K562 (cell line): ENCODE measurements at regions not wholly inside any gene's neighbourhood (a gene's known extent, or its start where the extent isn't known, plus 50 kb on each side); places are given as distances from the start of the nearest gene placed in this dataset.

ENCODE experiments used
- ATAC-seq: fragments of 200-7000 bp; cut with Tn5 transposase; 3 replicates; pipeline ENCODE4 v1.9.1; 2020; ENCODE audit warnings: moderate library complexity
- BruUV-seq: library from RNA; stranded (reverse); fragments of 400-500 nt; replicated peaks from 2 replicates; lab custom pipeline; 2021; lab: Mats Ljungman, UMichigan
- CTCF ChIA-PET: fragments of 300-600 bp; formaldehyde crosslinking; extraction: SDS; loops from one replicate; lab custom pipeline; 2021; ENCODE audit warnings: low intra/inter-chr PET ratio; lab: Yijun Ruan, JAX
- POLR2A ChIA-PET: fragments of 300-600, 350-650 bp; sonication (Branson Sonifier 250); formaldehyde crosslinking; extraction: SDS; loops from one replicate; lab custom pipeline; 2021; ENCODE audit warnings: antibody characterized with exemption, inconsistent platforms; lab: Yijun Ruan, JAX
- DNase-seq, 4 experiments: peaks; one replicate each; pipeline versions ENCODE4 v3.0.0 to v3.0.0-alpha.2; 2011 to 2018; ENCODE audit warnings: low spot score in 3 of 4, mixed read lengths in 3 of 4; ENCODE audit errors: extremely low read depth in 1 of 4
- FAIRE-seq: peaks from 2 replicates; lab custom pipeline; 2011; peaks lifted over from hg19 to GRCh38; lab: Jason Lieb, UNC
- H2AFZ ChIP-seq: 2 replicates; pipeline ENCODE4 v1.6.0; 2011; ENCODE audit warnings: low read depth, low read length, control low read depth, inconsistent platforms
- H3K27ac ChIP-seq: fragments of 200-600 bp; 3 replicates; pipeline ENCODE4 v1.8.0; 2011; ENCODE audit warnings: low read depth, mild to moderate bottlenecking, control low read depth, inconsistent platforms, low read length, moderate library complexity, mixed read lengths; ENCODE audit errors: extremely low read depth
- H3K27me3 ChIP-seq, 2 experiments: fragments of 300-600 bp in 1 of 2; 2 replicates in 1 of 2; 3 replicates in 1 of 2; pipeline versions ENCODE4 v1.6.0 to v1.8.0; 2011; ENCODE audit warnings: inconsistent platforms in 2 of 2, low read length in 2 of 2, mild to moderate bottlenecking in 1 of 2, mixed read lengths in 1 of 2, moderate library complexity in 1 of 2; ENCODE audit not compliant: control insufficient read depth in 2 of 2, insufficient read depth in 2 of 2
- H3K36me3 ChIP-seq: fragments of 300-600 bp; 3 replicates; pipeline ENCODE4 v1.8.0; 2011; ENCODE audit warnings: mild to moderate bottlenecking, low read length, inconsistent platforms; ENCODE audit not compliant: control insufficient read depth, insufficient read depth
- H3K4me1 ChIP-seq, 2 experiments: fragments of 200-600 bp in 1 of 2; replicated peaks in 1 of 2; 2 replicates in 1 of 2; 3 replicates in 1 of 2; pipeline versions ENCODE4 v1.5.1 to v1.8.0; 2011; ENCODE audit warnings: inconsistent platforms in 2 of 2, low read length in 2 of 2, mild to moderate bottlenecking in 1 of 2, mixed read lengths in 1 of 2, moderate library complexity in 1 of 2; ENCODE audit not compliant: control insufficient read depth in 2 of 2, insufficient read depth in 2 of 2
- H3K4me2 ChIP-seq: 2 replicates; pipeline ENCODE4 v1.6.1; 2011; ENCODE audit warnings: low read length, control low read depth, inconsistent platforms, mixed read lengths; ENCODE audit not compliant: insufficient read depth
- H3K4me3 ChIP-seq: fragments of 200-600 bp; sonication (generic), shearing (Covaris generic); 2 replicates; pipeline ENCODE4 v1.5.1; 2016; ENCODE audit warnings: control low read depth, inconsistent platforms
- H3K79me2 ChIP-seq: fragments of 200-600 bp; 3 replicates; pipeline ENCODE4 v1.8.0; 2011; ENCODE audit warnings: low read length, inconsistent platforms; ENCODE audit not compliant: control insufficient read depth, insufficient read depth
- H3K9ac ChIP-seq, 2 experiments: 2 replicates each; pipeline versions ENCODE4 v1.6.0 to v1.6.1; 2011; ENCODE audit warnings: low read depth in 2 of 2, low read length in 2 of 2, control low read depth in 1 of 2, inconsistent platforms in 1 of 2, mild to moderate bottlenecking in 1 of 2, mixed read lengths in 1 of 2; ENCODE audit not compliant: insufficient read depth in 1 of 2
- H3K9me1 ChIP-seq: one replicate; pipeline ENCODE4 v1.6.0; 2011; ENCODE audit warnings: inconsistent platforms, mild to moderate bottlenecking, low read length, moderate library complexity; ENCODE audit not compliant: control insufficient read depth, insufficient read depth
- H3K9me3 ChIP-seq: replicated peaks from 2 replicates; pipeline ENCODE4 v1.5.1; 2011; ENCODE audit warnings: low read depth, low read length, inconsistent platforms; ENCODE audit not compliant: control insufficient read depth, insufficient read depth
- H4K20me1 ChIP-seq: replicated peaks from 2 replicates; pipeline ENCODE4 v1.6.1; 2011; ENCODE audit warnings: low read length, inconsistent platforms, mixed read lengths; ENCODE audit not compliant: control insufficient read depth, insufficient read depth
- HEY1 ChIP-seq: fragments of 250-450 bp; sonication (Bioruptor Pico); IDR thresholded peaks from 2 replicates; pipeline ENCODE4 v1.5.0; 2020; ENCODE audit warnings: mild to moderate bottlenecking, moderate library complexity, borderline replicate concordance
- HMG20B ChIP-seq: fragments of 250-450 bp; sonication (Bioruptor Pico); IDR thresholded peaks from 2 replicates; pipeline ENCODE4 v1.5.0; 2021; ENCODE audit warnings: mild to moderate bottlenecking
- KAT8 ChIP-seq: fragments of 450-650 bp; IDR thresholded peaks from 2 replicates; pipeline ENCODE4 v1.6.1; 2016; ENCODE audit warnings: low read depth, mild to moderate bottlenecking
- KDM2B ChIP-seq: fragments of 250-450 bp; sonication (Bioruptor Pico); IDR thresholded peaks from 2 replicates; pipeline ENCODE4 v1.8.0; 2021; ENCODE audit warnings: mild to moderate bottlenecking, moderate library complexity
- LEF1 ChIP-seq: fragments of 450-650 bp; IDR thresholded peaks from 2 replicates; pipeline ENCODE4 v1.6.1; 2016; ENCODE audit warnings: mild to moderate bottlenecking
- MED1 ChIP-seq: sonication (generic); formaldehyde crosslinking; IDR thresholded peaks from 2 replicates; pipeline ENCODE4 v1.8.1; 2023; ENCODE audit warnings: missing genetic modification reagents, borderline replicate concordance
- MEF2A ChIP-seq: IDR thresholded peaks from 2 replicates; pipeline ENCODE4 v1.6.1; 2011; ENCODE audit warnings: low read depth, mild to moderate bottlenecking, low read length, moderate library complexity; ENCODE audit not compliant: control insufficient read depth
- MTA2 ChIP-seq: fragments of 450-650 bp; IDR thresholded peaks from 2 replicates; pipeline ENCODE4 v1.6.1; 2016; ENCODE audit warnings: low read depth
- TEAD2 ChIP-seq: fragments of 450-650 bp; IDR thresholded peaks from 2 replicates; pipeline ENCODE4 v1.6.1; 2016; ENCODE audit warnings: missing genetic modification characterization, control low read depth, missing compliant biosample characterization
- THRAP3 ChIP-seq: fragments of 450-650 bp; IDR thresholded peaks from 2 replicates; pipeline ENCODE4 v1.6.1; 2016; ENCODE audit warnings: mild to moderate bottlenecking, inconsistent platforms, borderline replicate concordance
- ZNF507 ChIP-seq: conservative IDR thresholded peaks from 2 replicates; pipeline ENCODE4 v1.6.1; 2017; ENCODE audit warnings: missing genetic modification characterization, missing compliant biosample characterization
- ZNF584 ChIP-seq: fragments of 200-800 bp; sonication (Bioruptor generic); IDR thresholded peaks from 2 replicates; pipeline ENCODE4 v1.6.1; 2016; ENCODE audit warnings: low read depth, mild to moderate bottlenecking, missing genetic modification characterization, missing compliant biosample characterization
- ZNF695 ChIP-seq: fragments of 450-650 bp; formaldehyde crosslinking; IDR thresholded peaks from 2 replicates; pipeline ENCODE4 v1.4.0; 2020; ENCODE audit warnings: mild to moderate bottlenecking, moderate library complexity
- ZNF699 ChIP-seq: fragments of 250-450 bp; sonication (Bioruptor Pico); IDR thresholded peaks from 2 replicates; pipeline ENCODE4 v1.8.0; 2021; ENCODE audit warnings: mild to moderate bottlenecking, moderate library complexity; ENCODE audit not compliant: insufficient replicate concordance
- WGBS: fragments of 100-300 bp; shearing (Covaris generic); methylation state at CpG from one replicate; pipeline ENCODE4 v1.1.6; 2016; ENCODE audit warnings: low coverage, mixed read lengths; ENCODE audit not compliant: insufficient coverage; ENCODE audit errors: missing lambda C conversion rate; 5-methylcytosine and 5-hydroxymethylcytosine counted together
- in situ Hi-C: fragments of 300-500 bp; cut with MboI; formaldehyde crosslinking; loops from 4 replicates; pipeline ENCODE4 v1.15.0; 2018; ENCODE audit warnings: inconsistent platforms, mixed read lengths
- intact Hi-C: fragments of 100-400 bp; cut with micrococcal nuclease; formaldehyde crosslinking; loops from 2 replicates; pipeline ENCODE4 v1.14.2; 2022
- TF ChIP-seq, protein P1 (sequence below): IDR thresholded peaks from 2 replicates; pipeline ENCODE4 v1.6.1; 2016; ENCODE audit warnings: missing genetic modification characterization, missing compliant biosample characterization
- TF ChIP-seq, protein P2 (sequence below): fragments of 450-650 bp; IDR thresholded peaks from 2 replicates; pipeline ENCODE4 v1.6.1; 2016; ENCODE audit warnings: borderline replicate concordance

DNA sequence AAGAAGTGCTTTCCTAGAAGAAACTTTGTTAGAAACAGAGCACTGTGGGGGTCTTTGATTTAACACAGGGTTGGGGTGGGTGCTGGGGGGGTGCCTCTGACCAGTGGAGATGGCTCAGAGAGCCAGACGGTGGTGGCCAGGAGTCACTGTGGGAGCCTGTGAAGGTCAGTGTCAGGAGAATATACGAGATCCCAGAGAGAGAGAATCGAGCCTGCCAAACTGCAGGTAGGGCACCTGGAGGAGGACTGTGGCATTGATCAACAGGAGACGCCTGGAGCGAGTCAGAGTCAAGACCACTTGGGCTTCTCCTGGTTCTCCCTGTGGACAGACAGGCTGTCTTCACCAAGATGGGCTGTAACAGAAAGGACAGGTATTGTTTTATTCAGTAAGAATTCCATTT lies 136.5 kb upstream of the TWIST2 start:
- no TSS peak for BruUV-seq
- H3K27ac ChIP-seq: no peak overlapping the region

DNA sequence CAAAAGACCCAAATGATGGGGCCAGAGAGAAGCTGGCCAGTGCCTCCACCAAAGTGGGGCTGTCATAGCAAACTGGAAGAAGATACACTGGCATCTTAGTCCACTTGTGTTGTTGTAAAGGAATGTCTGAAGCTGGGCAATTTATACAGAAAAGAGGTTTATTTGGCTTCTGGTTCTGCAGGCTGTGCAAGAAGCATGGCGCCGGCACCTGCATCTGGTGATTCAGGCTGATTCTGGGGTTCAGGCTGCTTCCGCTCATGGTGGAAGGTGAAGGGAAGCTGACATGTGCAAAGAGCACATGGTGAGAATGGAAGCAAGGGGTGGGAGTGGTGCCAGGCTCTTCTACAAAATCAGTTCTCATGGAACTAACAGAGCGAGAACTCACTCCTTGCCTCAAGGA lies 135.9 kb upstream of the TWIST2 start:
- ATAC-seq (no peak), DNase-seq (no peak), FAIRE-seq (no peak)
- no TSS peak for BruUV-seq
- Histone ChIP-seq H3K36me3 (no peaks in the 10 kb centered on the region), H3K79me2 (no peaks in the 10 kb centered on the region), H2AFZ (no peak overlapping the region), H3K9me1 (no peaks in the 10 kb centered on the region), H3K4me1 (no peaks in the 10 kb centered on the region), H3K9me3 (no peaks in the 10 kb centered on the region), H3K4me2 (no peak overlapping the region), H3K27me3 (peaks cover 0 to 6% of the 10 kb centered on the region in 2 experiments; a peak in 1 of 5 replicates), H3K27ac (no peak overlapping the region), H4K20me1 (no peaks in the 10 kb centered on the region), H3K9ac (no peak overlapping the region), H3K4me3 (no peak overlapping the region)
- 0% methylated on average over 4 of the region's 4 CpGs for WGBS
- ChIA-PET POLR2A (no interaction called here), CTCF (no interaction called here)
- in situ Hi-C loops (no loop called here), intact Hi-C loops (no loop called here)
- TF ChIP-seq, protein P1, sequence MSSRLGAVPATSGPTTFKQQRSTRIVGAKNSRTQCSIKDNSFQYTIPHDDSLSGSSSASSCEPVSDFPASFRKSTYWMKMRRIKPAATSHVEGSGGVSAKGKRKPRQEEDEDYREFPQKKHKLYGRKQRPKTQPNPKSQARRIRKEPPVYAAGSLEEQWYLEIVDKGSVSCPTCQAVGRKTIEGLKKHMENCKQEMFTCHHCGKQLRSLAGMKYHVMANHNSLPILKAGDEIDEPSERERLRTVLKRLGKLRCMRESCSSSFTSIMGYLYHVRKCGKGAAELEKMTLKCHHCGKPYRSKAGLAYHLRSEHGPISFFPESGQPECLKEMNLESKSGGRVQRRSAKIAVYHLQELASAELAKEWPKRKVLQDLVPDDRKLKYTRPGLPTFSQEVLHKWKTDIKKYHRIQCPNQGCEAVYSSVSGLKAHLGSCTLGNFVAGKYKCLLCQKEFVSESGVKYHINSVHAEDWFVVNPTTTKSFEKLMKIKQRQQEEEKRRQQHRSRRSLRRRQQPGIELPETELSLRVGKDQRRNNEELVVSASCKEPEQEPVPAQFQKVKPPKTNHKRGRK (tag): no peak
- TF ChIP-seq MTA2 (no peak), ZNF507 (tag) (no peak), TEAD2 (tag) (no peak), THRAP3 (no peak), ZNF584 (no peak), KDM2B (CRISPR knock-in tag) (no peak), HEY1 (no peak), MEF2A (no peak), KAT8 (no peak), HMG20B (CRISPR knock-in tag) (no peak), ZNF699 (CRISPR knock-in tag) (no peak)
- TF ChIP-seq, protein P2, sequence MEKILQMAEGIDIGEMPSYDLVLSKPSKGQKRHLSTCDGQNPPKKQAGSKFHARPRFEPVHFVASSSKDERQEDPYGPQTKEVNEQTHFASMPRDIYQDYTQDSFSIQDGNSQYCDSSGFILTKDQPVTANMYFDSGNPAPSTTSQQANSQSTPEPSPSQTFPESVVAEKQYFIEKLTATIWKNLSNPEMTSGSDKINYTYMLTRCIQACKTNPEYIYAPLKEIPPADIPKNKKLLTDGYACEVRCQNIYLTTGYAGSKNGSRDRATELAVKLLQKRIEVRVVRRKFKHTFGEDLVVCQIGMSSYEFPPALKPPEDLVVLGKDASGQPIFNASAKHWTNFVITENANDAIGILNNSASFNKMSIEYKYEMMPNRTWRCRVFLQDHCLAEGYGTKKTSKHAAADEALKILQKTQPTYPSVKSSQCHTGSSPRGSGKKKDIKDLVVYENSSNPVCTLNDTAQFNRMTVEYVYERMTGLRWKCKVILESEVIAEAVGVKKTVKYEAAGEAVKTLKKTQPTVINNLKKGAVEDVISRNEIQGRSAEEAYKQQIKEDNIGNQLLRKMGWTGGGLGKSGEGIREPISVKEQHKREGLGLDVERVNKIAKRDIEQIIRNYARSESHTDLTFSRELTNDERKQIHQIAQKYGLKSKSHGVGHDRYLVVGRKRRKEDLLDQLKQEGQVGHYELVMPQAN: no peak

More for the DNA sequence above, 136.5 kb upstream of the TWIST2 start:
- in situ Hi-C loops: no loop called here
- ChIA-PET CTCF (no interaction called here), POLR2A (no interaction called here)
- intact Hi-C loops: no loop called here
- WGBS: 0% methylated on average over 2 of the region's 5 CpGs
- Histone ChIP-seq H4K20me1 (no peaks in the 10 kb centered on the region), H3K9ac (no peak overlapping the region), H3K9me1 (no peaks in the 10 kb centered on the region), H2AFZ (no peak overlapping the region), H3K9me3 (no peaks in the 10 kb centered on the region), H3K36me3 (no peaks in the 10 kb centered on the region), H3K79me2 (no peaks in the 10 kb centered on the region), H3K4me3 (no peak overlapping the region), H3K4me1 (no peaks in the 10 kb centered on the region), H3K4me2 (no peak overlapping the region), H3K27me3 (peaks cover 0 to under 1% of the 10 kb centered on the region in 2 experiments; a peak in 1 of 5 replicates)
- no peak for FAIRE-seq
- no peak for TF ChIP-seq LEF1
- TF ChIP-seq ZNF695 (CRISPR knock-in tag): no peak
- TF ChIP-seq MED1: no peak
- no peak for ATAC-seq
- no peak for DNase-seq
